CD1c-positive myeloid dendritic cell (primary cell): ENCODE measurements at regions not wholly inside any gene's neighbourhood (a gene's known extent, or its start where the extent isn't known, plus 50 kb on each side); places are given as distances from the start of the nearest gene placed in this dataset.
"Not testable (repeated sequence)": the region's sequence is repeated elsewhere in the genome, so short reads cannot be mapped to it uniquely, and the experiment has no call there.

Experiments
- DNase-seq: peaks from one replicate; pipeline ENCODE4 v3.0.0-alpha.2; 2016; ENCODE audit errors: extremely low spot score

DNA sequence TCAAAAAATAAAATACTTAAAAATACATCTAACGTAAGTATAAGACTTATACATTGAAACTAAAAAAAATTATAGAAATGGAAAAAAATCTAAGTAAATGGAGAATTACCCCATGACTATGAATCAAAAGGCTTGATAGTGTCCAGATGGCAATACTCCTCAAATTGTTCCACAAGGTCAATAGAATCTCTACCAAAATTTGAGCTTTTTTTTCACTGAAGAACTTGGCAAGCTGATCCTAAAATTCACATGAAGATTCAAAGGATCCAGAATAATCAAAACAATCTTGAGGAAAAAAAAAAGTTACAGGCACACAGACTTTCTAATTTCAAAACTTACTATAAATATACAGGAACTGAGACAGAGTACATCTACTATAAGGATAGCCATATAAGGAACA is 448.4 kb upstream of the CDH11 start:
- no peak for DNase-seq

- DNase-seq: no peak
Observed at GRCh38 chr16:65559846-65560245, 438.0 kb upstream of the CDH11 start.

DNA sequence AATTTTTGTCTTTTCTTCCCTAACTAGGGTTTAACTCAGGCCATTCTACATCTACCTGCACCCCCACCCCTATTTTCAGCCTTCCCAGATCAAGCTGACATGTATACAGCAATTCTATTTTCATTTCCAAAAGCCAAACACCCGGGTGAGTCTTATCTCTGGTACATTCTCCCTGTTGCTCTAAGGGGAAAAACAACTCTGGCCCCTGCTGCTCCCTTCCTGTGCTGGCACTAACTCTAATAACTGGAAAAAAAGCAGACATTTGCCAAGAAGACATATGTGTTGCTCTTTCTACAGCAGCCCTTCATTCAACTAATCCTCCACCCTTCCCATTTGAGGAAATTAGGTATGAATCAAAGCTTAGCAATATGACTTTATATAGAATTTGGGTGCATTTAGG is 427.8 kb upstream of the CDH11 start:
- DNase-seq: not testable (repeated sequence)

DNA sequence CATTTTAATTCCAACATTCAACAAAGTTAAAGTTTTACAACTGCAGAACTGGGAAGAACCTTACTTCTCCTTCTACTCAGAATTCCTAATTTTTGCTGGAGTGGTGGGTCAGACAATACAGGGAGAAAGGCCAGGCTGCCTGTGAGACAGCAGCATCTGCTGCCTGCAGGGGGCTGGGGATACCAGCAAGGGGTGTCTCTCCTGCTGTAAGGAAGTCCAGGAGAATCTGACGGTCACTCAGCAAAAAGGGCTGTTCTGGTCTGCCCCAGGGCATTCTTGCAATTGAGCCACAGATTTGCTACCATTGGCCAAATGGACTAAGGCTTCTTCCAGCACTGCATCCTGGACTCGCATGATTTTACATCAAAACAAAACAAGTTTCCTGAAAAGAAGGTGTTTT is 426.6 kb upstream of the CDH11 start:
- no peak for DNase-seq

- no peak for DNase-seq
Observed at GRCh38 chr16:65547772-65548446, 426.0 kb upstream of the CDH11 start.

- DNase-seq: no peak
Observed at GRCh38 chr16:65546353-65546791, 424.5 kb upstream of the CDH11 start.

DNA sequence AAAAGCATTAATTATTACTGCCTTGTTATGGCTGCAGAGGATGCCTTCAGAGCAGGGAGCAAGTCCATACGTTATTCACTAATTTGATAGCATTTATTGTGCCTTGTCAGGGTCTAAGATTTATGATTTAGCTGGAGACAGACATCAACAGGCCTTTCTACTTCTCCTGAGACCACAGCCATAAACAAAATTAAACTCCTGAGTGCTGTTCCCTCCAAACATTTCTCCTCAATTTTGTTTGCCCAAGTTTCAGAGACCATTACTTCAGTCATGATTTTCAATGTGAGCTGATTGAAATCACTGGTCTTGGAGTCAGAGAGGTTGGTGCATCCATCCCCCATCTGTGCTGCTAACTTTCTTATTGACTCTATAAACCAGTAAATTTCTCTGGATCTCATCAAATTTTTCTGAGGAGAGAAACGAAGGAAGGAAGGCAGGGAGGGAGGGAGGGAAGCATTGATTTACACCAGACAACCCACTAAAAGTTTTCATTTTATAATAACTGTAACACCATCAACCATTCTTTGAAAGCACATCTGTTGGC is 423.6 kb upstream of the CDH11 start:
- no peak for DNase-seq

- no peak for DNase-seq
Observed at GRCh38 chr16:65543781-65544740, 422.2 kb upstream of the CDH11 start.

DNA sequence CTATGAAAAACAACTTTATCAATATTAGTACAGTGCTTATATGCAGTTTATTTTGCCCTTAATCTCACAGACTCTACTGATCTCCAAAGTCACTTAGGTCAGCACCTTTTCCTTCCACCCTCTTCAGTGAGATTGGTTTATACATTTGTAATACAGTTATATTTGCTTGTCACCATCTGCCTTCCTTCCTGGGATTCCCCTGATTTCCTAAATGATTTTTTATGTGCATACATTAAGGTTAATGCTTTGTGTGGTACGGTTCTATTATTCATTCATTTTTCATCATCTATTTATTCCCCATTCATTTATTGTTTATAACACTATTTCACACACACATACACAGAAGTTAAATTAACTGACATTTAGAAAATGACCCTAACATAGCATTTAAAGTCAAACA is 419.8 kb upstream of the CDH11 start:
- DNase-seq: no peak

DNA sequence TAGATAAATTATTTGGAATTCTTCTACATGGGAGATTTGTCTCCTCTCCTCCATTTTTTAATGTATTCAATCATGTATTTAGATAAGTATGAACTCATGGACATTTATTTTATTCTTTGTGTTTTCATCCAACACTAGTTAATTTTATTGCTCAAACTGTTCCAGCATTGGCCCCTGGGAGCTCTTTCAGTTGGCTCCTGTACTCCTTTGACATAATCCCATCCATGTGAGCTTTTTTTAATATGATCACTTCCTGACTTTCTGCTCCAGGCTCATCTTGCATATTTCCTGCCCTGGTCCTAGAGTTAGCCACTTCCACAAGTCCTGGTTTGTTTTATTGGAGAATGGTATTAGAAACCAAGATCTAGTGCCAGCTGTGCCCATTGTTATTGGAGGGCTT is 419.0 kb upstream of the CDH11 start:
- DNase-seq: no peak

GRCh38 chr16:65538976-65539375 is 417.1 kb upstream of the CDH11 start:
- no peak for DNase-seq

DNA sequence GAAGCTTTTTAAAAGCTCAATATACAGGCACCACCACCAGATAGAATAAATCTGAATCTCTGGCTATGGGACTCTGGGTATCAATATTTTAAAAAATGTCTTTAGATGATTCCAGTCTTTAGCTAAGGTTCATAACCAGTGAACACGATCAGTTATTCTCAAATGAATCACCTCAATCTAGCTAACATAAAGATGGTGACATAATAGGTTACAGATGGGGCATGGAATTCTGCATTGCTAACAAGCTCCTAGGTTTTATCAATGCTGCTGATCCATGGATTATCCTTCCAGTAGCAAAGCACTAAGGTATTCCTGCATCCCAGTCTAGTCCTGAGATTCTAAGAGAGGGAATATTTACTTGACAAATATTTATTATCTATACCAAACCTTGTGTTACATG is 415.5 kb upstream of the CDH11 start:
- no peak for DNase-seq

DNA sequence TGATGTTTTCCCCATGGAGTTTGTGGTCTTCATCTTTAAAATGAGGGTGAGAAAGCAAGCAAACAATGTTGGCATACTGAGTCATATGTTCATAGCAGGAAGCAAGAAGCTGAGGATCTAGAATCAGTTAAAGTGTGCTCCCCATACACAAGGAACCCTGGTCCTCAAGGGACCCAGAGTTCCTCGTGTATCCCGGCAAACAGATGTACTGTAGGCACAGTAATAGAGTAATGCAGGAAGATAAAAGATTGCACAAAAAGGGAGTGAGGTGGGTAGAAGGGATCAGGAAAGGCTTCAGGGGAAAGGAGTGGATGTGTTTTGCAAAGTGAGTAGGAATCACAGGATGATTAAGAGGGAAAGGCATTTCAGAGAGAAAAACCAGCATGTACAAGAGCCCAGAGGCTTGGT is 412.3 kb upstream of the CDH11 start:
- DNase-seq: no peak

DNA sequence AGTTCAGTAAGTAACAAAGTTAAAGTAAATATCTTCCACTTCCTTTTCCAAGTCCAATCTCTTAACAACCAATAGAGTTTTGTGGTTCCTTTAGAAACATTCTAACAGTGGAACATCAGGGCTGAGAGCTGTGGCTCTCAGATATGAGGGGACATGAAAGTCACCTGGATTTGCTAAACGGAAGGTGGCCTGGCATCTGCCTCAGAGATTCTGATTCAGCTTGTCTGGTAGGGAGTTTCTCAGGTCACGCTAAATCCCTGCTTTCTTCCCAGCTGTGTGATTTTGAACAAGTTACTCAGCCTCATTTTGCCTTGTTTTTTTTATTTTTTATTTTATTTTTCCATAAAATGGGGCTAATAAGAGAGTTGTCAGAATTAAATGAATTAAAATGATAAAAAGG is 411.0 kb upstream of the CDH11 start:
- DNase-seq: no peak

GRCh38 chr16:65532258-65532657 is 410.4 kb upstream of the CDH11 start:
- DNase-seq: no peak

GRCh38 chr16:65531475-65531874 is 409.6 kb upstream of the CDH11 start:
- DNase-seq: no peak

GRCh38 chr16:65525707-65526106 is 403.8 kb upstream of the CDH11 start:
- no peak for DNase-seq

- DNase-seq: no peak
Observed at GRCh38 chr16:65524997-65525396, 403.1 kb upstream of the CDH11 start.

GRCh38 chr16:65524231-65524630 is 402.4 kb upstream of the CDH11 start:
- no peak for DNase-seq

GRCh38 chr16:65523283-65523944 is 401.6 kb upstream of the CDH11 start:
- no peak for DNase-seq

DNA sequence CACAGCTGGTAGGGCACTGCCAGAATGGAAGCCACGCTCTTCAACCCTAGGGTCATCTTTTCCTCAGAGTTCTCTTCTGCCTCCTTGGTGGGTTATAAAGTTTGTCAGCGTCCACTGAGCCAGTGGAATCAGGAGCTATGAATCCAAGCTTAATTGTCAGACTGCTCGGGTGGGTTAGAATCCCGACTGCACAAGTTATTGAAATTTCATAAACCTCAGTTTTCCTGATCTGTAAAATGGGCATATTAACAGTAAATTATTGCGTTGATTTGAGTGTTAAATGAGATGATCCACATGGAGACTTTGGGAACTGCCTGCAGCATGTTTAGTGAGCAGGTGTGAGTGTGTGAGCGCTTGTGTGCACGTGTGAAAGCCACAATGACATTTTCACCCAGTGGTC is 400.5 kb upstream of the CDH11 start:
- DNase-seq: no peak

GRCh38 chr16:65521633-65522328 is 399.9 kb upstream of the CDH11 start:
- DNase-seq: no peak
